Neural progenitor cell (in vitro differentiated cells): ENCODE measurements at regions not wholly inside any gene's neighbourhood (a gene's known extent, or its start where the extent isn't known, plus 50 kb on each side); places are given as distances from the start of the nearest gene placed in this dataset.

Experiments
- CTCF ChIP-seq: fragments of 200-600 bp; sonication (generic); IDR thresholded peaks from 2 replicates; pipeline ENCODE4 v1.5.1; 2017; ENCODE audit warnings: antibody characterized with exemption, mild to moderate bottlenecking
- EZH2 ChIP-seq: fragments of 200-600 bp; sonication (generic); IDR thresholded peaks from 2 replicates; pipeline ENCODE4 v1.6.1; 2017; ENCODE audit warnings: antibody characterized with exemption, mild to moderate bottlenecking, moderate library complexity
- EZH2phosphoT487 ChIP-seq: fragments of 200-600 bp; sonication (generic); IDR thresholded peaks from 2 replicates; pipeline ENCODE4 v1.6.1; 2017; ENCODE audit warnings: antibody characterized with exemption

DNA sequence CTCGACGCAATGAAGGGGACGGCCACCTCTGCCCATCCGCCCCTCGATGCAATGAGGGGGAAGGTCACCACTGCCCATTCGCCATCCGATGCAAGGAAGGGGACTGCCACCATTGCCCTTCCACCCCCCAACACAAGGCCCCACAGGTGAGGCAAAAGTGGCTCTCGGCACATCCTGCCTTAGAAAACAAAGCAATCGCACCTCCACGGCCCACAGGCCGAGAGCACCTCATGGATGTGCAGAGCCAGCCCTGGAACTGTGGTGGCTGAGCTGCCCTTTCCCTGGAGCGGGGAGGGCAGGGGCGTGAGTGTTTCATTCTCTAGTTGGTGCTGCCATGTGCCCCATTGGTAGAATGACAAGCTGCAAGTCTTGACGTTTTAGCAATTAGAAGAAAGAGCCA lies 320.6 kb upstream of the SALL3 start:
- no peak for TF ChIP-seq EZH2
- no peak for TF ChIP-seq CTCF
- no peak for TF ChIP-seq EZH2phosphoT487
